ENCODE measurements at regions not wholly inside any gene's neighbourhood (a gene's known extent, or its start where the extent isn't known, plus 50 kb on each side); places are given as distances from the start of the nearest gene placed in this dataset.

DNA sequence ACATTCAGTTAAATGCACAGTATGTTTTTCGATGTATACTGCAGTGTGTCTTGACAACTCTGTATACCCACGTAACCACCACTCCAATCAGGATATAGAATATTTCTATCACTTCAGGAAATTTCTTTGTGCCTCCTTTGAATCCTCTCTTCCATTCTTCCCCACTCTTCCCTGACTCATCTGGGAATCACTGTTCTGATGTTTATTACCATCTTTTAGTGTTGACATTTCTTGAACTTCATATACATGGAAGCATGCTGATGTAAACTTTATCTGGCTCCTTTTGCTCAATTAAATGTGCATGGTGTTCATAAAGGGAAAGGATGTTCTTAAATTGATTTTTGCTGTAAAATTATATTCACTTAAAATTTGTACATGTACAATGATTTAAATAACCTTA, 319.9 kb downstream of the PCDH7 start:
- no peak for DNase-seq
- intact Hi-C loops (cut with DNase I), result no loop called here

DNA sequence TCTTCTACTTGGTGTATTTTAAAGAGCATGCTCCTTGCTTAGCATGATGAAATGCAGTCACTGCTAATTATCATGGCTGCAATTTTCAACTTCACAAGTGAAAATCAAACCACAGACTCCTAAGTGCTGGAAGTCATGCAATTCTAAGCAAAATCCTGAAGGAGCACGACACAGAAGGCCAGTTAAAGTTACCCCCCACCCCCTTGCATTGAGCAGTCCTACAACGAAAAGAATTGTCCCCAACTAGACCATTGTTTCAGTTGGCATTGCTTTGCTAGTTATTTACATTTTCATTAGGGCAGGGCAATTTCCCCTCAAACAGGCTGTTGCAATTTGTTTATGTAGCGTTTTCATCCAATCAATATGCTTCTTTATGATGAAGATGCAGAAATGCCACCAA, 321.2 kb downstream of the PCDH7 start:
- intact Hi-C loops (cut with DNase I), result no loop called here

DNA sequence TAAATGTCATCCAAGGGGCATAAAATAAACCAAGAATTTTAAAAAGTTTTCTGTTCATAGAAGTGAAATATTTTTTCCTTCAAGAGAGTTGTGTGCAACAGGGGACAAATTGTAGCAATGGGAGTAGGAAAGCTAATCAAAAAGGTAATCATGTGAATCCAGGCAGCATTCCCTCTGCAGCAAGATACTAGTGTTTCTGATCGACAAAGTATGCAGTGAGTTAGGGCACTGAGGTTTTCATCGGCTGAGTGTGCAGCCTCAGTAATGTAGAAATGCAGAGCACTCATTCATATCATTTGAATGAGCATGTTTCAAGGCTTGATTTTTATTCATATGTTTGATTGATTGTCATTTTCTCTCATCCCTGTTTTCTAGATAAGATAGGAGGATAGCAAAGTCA, 321.7 kb downstream of the PCDH7 start:
- DNase-seq, result no peak
- intact Hi-C loops (cut with DNase I), result no loop called here

More for the DNA sequence above, 321.2 kb downstream of the PCDH7 start:
- no peak for DNase-seq

DNA sequence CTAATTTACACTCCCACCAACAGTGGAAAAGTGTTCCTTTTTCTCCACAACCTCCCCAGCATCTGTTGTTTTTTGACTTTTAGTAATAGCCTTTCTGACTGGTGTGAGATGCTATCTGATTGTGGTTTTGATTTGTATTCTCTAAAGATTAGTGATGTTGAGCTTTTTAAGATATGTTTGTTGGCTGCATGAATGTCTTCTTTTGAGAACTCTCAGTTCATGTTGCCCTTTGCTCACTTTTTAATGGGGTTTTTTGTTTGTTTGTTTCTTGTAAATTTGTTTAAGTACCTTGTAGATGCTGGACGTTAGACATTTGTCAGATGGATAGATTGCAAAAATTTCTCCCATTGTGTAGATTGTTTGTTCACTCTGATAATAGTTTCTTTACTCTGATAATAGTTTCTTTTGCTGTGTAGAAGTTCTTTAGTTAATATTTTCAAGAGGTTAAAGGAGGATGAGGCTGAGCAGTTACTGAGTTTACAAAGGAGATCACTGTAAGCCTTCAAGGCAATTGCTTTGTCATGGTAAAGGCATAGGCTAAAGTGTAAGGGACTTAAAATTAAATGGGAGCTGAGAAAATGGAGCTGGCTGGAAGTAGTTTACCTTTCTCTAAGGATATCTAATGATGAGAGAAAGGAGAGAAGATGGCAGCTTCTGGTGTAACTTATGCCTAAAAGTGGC, 323.4 kb downstream of the PCDH7 start:
- intact Hi-C loops (cut with DNase I), result no loop called here

DNA sequence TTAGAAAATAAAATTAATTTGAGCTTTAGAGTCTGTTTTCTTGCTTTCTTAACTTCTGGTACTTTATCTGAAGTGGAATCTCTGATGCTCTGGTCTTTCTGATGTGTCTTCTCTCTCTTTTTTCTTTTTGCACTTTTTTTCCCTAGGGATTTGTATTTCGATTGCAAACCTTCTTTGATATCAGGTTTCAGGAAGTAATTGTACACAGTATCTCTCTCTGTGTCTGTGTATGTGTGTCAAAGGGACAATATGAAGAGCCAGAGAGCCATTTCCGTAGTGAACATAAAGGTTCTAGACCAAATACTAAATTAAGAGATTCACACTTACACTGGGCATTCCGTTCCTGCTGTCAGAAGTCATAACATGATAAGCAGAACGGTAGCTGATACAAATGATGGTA, 325.0 kb downstream of the PCDH7 start:
- intact Hi-C loops (cut with DNase I), result no loop called here

More for the DNA sequence above, 323.4 kb downstream of the PCDH7 start:
- no peak for DNase-seq

DNA sequence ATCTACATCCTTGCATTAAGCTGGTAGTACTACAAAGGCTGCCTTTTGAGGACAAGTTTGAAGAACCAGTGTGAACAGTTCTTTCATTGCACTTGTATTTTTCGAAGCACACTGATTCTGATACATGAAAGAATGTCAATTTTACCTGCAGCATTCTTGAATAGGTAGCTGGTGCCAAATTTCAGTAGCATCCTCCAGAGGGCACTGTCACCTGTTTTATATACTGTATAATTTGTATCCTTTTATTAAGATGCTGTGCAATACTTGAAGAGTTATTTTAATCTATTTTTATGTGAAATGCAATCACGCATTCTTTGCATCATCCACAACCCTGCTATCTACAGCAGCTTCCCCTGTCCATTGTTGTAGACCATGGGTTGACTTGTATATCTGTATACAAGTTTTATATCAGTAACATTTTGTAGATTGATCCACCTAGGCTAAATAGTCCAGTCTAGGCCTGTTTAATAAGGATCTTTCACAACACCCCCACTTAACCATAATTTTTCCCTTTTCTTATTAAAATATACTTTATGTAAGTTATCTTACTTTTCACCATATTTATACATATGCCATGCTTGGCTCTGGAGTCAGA, 325.7 kb downstream of the PCDH7 start:
- intact Hi-C loops (cut with DNase I), result no loop called here
- peak in 21 of 42 donors; percentile 5 to 58 (median 31) for DNase-seq

More for the DNA sequence above, 325.0 kb downstream of the PCDH7 start:
- no peak for DNase-seq

DNA sequence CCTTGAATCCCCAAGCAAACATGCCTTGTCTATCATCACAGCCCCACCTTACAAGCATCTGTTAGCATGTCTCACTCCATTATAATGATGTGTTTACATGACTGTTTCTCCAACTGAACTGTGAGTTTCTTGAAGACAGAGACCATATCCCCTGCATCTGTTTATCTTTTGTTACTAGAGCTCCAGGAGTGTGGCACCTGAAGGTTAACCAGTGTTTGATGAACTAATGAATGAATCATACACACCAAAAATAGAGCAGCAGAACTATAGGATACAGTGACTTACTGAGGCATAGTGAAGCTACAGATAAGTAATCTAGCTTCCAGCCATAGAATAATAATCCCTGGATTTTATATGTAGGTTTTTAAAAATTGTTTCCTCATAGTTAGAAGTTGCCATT, 331.0 kb downstream of the PCDH7 start:
- DNase-seq, result no peak
- intact Hi-C loops (cut with DNase I), result no loop called here

DNA sequence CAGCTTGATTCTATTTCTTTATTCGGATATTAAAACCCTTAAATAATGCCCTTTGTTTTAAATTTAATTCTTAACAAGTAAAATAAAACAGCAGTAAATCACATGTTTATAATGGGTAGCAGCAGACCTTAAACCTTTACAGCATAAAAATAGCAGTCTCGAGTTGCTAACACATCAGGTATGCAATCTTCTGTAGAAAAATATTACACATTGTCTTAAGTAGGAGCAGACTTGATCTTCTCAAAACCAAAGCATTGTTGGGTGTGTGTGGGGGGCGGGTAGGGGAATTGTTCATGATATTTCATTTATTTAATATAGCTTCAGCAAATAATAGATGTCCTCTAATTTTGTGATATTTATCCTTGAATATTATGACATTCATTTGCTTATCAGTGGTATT, 331.4 kb downstream of the PCDH7 start:
- intact Hi-C loops (cut with DNase I), result no loop called here
- no peak for DNase-seq

DNA sequence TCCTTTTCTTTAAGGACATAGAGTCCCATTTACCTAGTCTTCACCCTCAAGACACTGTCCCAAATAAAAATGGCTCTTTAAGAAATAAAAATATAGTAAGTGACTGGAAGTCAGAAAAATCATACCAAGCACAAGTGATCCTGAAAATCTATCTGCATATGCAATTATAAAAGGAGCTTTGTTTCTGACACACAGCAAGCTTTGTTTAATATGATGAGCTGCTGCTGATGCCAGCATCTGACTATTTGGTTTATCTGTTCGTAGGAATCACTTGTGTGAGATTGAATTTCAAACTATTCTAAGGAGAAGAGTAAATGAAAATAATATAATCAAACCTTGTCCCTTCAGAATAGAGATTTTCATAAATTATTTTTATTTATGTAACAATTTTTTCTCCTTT, 332.4 kb downstream of the PCDH7 start:
- DNase-seq, result peak in 3 of 42 donors; percentile 4 to 18 (median 17)
- intact Hi-C loops (cut with DNase I), result no loop called here

DNA sequence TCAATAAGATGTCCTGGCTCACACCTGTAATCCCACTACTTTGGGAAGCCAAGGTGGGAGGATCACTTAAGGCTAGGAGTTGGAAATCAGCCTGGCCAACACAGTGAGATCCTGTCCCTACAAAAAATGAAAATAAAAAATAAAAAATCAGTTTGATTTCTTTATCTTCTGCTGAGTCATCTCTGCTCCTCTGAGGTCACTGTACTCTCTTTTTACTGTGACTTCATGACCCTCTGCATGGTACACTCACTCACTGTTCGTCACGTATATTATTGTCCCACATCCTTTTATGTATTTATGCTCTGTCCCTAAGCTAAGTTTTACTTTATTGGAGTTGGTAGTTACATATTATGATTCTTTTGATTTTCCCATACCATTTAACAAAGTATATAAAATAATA, 333.3 kb downstream of the PCDH7 start:
- intact Hi-C loops (cut with DNase I), result no loop called here
- no peak for DNase-seq

DNA sequence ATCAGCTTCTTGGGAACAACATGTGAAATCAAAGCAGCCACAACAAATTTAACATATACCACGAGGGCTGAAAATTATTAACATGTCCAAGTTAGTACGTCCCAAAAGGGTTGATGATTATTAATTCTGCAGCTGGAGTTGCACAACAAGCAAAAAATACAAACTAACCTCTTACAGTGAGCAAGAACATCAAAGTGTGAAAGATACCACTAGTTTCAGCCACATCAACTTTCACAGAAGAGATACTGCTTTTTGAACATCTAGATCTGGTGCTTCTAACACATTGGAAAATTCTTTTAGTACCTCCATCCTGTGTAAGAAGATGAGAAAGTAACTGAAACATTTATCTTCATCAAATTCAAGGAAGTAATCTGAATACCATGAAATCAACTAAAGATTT, 334.1 kb downstream of the PCDH7 start:
- intact Hi-C loops (cut with DNase I), result no loop called here
- DNase-seq, result no peak

DNA sequence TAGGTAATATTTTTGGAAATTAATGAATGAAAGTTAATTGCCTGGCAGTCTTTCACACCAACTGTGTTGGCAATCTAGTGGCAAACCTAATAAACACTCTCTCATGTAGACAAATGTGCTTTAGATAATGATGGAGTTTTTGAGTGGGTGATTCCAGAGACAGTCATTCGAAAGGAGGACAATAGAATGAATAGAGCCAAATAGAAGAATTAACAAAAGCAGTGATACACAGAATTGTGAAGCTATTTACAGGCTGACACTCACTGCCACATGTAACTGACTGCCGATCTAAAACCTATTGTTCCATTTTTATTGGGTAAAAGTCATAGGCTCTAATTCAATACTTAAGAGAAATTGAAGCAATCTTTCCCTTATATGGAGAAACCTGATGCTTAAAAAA, 338.5 kb downstream of the PCDH7 start:
- peak in 1 of 42 donors; percentile 1 for DNase-seq
- intact Hi-C loops (cut with DNase I), result no loop called here

DNA sequence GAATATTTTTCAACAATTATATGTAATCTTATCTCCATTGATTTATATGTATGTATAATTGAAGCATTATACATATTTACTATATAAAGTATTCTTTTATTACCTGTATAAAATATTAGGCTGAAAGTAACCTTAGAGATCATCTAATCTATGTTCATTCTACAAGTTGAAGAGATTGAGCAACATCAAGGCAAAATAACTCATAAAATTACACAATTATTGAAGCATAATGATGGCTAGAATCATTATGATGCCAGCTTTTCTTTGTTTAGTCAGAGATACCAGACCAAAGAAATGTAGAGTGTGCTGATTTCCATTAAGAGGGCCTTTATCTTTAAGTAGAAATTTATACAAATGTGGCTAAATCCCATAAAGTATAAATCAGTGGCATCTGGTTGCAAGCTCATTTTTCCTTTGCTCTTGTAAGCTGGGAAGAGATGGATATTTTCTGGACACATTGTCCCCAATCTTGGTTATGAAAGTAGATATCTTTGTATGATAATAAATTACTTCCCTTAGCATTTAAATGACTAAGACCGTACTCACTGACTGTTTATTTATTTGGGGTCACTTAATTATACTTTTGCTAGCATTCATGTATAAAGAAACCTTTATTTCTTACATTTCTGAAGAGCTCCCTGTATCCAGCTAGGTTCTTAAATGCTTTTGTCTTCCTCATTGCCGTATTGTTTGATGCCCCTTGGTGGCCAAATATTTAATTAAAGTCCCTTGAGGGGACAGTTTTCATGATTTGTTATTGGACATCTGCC, 339.8 kb downstream of the PCDH7 start:
- intact Hi-C loops (cut with DNase I), result no loop called here
- DNase-seq, result no peak

DNA sequence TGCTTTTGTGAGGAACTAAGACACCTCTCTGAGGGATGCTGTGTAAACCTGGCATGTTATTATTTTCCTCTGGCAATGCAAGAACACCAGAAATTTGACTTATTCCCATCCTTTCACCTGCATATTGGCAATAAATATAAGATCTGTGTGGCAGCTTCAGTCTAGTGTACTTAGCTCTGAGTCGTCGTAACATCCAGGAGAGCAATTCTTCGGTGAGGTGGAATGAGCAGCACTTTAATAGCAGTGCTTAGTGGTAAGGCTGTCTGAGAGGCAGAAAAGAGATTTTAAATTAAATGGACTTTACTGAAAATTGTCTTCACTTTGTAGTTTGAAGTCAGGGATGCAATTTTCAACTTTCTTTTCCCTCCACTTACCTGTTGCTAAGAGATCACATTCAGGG, 344.9 kb downstream of the PCDH7 start:
- DNase-seq, result no peak

DNA sequence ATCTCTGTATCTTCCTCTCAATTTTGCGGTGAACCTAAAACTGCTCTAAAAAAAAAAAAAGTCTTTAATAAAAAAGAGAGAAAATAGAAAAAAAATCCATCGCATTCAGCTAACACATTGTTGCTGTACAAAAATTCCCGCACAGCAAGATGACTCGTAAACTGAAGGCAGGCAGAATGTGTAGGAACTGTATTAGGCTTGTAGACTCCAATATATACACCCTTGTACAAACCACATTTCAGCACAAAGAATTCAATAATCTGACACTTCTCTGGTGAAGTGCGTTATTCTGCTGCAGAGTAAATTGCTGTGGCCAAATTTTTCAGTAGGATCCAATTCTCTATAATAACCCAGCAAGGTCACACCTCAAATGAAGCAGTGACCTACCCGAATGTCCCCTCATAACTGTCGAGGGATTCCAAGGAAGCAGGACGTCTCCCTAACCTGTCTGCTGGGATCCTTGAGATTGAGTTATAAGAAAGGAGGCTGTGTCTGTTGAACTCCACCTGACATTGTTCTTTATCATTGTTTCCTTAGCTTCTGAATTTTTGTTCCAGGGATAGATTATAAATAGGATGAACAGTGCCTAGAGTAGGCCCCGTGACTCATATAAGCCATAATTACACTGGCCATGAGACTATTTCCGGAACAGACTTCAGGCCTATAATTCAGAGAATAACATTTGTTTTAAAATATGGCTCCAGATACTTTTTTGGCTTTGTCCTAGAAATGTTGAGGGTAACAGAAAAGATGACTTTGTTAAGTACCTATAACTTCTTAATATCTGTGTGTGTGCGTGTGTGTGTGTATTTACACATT, 348.3 kb downstream of the PCDH7 start:
- DNase-seq, result no peak
- intact Hi-C loops (cut with DNase I), result no loop called here

More for the DNA sequence above, 344.9 kb downstream of the PCDH7 start:
- intact Hi-C loops (cut with DNase I), result no loop called here

DNA sequence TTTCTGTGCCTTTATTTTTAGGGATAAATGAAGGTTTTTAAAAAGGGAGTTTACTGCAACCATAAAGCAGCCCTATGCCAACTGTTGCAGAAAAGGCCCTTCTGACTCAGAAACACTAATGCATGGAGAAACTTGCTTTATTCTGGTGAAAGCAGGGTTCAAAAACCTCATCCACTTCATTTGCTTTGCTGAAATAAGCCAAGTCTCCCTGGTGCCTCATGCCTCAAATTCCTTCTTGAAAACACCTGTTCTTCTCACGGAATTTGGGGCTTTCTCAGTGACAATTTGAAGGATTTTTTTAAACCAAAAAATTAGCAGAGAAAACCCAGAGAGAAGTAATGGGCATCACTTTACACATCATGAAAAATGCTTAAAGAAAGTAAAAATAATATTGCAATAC, 349.0 kb downstream of the PCDH7 start:
- no peak for DNase-seq
- intact Hi-C loops (cut with DNase I), result no loop called here

DNA sequence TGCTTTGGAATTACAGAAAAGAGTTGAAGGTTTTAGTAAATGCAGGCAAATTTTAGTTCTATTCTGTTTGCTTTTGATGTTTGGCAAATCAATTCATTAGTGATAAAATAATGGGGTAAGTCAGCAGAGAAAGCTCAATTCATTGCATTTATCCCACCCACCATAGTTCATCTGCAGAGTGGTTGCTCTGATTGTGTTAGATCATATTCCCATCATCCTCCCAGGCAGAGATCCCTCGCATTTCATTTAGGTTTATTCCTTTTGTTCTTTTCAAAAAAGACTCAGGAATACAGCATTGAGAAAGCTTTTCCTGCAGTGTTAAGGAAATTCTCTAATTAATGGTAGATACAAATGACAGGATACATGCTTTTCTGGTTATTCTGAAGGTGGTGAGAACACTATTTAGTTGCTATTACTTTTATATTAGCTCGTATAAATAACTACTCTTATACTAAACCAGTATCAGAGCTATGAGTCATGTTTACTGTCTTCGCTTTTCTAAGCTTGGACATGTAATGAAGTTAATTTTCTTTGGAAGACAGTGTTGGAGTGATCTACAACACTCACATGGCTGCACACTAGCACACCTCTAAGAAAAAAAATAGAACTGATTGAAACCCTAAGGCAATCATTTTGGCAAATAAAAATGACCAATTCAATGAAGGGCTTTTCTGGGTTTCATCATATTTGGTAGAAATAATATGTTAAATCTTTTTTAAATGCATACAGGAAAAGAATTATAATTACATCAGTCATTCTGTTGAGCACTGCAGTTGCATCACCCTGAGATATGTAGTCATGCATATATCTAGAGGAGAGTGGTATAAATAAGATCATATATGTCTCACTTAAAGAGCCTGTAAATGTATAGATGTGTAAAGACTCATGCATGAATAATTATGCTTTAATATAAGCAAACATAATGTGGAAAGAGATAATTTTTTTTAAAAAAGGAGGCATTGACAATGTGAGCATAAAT, 351.6 kb downstream of the PCDH7 start:
- intact Hi-C loops (cut with DNase I), result no loop called here
- no peak for DNase-seq

DNA sequence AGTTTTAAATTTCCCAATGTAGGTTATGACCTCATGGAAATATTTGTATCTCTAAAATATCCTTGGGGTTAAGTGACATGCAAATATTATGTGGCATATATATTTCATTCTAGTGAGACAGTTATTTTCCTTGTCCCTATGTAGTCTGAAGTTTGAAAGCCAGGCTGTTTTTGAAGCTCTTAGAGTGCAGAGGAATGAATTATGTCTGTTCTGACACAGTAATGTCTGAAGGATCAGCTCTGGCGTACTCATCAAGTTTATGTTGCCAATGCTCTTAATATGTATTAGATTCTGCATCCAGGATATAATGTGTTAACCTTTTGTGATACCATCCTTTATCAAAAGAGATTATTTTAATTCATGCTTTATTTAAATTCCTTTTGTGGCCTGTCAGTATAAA, 355.8 kb downstream of the PCDH7 start:
- DNase-seq, result no peak
- intact Hi-C loops (cut with DNase I), result no loop called here
